ENCODE measurements at regions not wholly inside any gene's neighbourhood (a gene's known extent, or its start where the extent isn't known, plus 50 kb on each side); places are given as distances from the start of the nearest gene placed in this dataset.

DNA sequence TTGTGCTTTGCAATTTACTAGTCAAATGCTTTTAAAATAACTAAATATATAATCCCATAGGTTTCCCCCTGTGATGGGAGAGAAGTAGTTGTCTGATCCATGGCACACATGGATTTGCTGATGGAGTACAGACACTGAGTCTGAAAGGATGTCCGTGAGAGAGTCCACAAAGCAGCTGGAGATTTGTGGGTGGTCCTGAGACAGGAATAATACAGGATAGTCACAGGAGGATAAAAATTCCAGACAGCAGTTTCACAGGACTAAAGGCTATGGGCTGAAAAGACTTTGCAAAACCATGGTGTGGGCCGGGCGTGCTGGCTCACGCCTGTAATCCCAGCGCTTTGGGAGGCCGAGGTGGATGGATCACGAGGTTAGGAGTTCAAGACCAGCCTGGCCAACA is 58.7 kb upstream of the ZFR start:
- DNase-seq, result no peak

DNA sequence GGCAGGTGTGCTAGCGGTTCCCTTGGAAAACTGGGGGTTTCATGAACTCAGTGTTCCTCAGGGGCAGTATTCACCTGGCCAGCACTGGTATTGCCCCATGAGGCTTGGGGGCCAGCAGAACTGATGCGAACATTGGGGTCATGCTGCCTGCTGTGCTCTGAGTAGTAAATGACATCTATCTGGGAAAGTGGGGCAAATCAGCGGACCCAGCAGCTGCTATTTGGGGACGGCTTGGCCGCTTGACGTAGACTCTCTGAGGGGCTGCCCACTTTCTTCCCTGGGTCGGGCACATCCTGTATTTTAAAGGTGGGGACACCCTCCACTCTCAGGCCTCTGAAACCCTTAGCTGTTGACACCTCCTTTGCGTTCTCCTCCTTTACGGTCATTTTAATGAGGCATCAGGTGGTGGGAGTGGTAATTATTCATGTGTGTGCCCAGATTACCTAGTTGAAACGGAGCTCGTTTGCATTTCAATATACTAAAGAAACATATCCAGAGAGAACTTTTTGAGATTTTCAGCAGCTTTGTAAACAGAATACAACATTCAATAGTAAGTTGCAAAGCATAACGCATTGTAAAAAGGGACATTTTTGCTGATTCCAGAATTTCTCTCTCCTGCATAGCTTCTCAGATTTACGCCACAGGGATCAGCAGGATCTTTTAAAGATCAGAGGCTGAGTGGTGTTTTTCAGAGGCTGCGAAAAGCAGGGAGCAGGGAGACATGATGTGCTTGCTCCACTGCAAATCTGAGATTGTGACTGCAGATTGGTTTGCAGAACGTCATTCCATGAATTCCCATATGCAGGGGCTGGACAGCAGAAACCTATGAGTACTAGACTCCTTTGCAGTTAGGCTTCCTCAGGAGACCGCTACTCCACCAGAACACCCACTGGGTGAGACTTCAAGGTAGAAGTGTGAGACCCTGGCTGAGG is 56.8 kb upstream of the ZFR start:
- DNase-seq, result no peak

DNA sequence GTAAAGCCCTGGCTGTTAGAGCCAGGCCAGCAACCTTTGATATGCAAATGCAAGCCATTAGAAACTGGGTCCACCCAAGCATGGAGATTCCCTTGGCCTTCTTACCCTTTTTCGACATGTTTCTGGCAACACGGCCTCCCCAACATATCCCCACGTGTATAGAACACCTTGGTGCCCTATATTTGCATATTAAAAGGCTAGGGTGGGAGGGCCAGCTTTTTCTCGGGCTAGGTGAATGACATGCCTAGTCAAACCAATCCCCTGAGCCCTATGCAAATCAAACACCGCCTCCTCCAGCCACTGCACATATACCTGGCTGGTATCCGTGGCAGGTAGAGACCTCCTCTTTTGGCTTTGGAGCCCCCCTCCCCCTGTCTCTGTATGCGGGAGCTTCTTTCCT is 55.6 kb upstream of the ZFR start:
- no peak for DNase-seq

DNA sequence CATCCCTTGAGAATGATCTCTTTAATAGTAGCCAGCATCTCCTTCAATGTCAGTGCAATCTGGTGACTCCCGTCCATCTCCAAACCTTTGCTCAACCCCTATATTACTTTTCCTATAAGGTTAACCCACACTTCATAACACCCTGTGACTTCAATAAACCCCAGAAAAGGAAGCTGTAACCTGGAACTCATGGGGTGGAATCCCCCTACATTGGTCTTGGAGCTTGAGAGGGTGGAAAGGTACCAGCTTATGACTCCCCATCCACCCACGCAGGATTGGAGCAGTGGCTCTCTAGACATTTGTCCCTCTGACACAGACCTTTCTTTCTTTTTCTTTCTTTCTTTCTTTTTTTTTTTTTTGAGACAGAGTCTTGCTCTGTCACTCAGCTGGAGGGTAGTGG is 54.7 kb upstream of the ZFR start:
- no peak for DNase-seq

DNA sequence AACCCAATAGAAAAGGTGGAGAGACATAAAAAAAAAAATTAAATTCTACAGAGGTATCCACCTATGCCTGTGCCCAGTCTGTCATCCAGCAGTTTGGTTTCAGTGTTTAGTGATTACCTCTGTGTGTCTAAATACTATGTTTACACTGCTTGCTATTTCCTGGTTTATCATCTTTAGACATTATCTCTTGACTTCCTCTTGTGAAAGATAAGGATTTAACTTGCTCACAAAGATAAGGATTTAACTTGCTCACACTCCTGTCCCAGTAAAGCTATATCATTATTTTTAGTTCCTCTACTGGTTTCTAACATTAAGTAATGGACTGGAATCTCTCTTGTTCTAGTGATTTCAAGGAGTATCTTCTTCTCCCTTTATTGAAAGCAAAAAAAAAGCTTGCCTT is 53.9 kb upstream of the ZFR start:
- DNase-seq, result no peak

DNA sequence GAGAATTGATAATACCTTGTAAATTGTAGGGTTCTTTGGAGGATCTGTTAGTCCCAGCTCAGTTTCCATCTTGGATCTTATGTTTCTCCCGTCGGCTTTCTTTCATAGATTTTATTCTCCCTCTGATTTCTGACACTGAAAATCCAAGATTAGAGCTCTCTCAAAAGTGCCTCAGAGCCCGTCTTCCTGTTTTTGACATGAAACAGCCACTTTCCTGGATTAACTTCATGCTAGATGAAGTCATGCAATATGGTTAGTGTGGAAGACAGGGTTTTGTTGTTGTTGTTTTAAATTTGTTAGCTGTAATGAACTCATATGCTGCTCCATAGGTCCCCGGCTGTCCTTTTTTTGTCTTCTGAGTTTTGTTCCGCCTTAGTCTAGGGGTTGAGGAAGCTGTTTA is 51.6 kb upstream of the ZFR start:
- no peak for DNase-seq

DNA sequence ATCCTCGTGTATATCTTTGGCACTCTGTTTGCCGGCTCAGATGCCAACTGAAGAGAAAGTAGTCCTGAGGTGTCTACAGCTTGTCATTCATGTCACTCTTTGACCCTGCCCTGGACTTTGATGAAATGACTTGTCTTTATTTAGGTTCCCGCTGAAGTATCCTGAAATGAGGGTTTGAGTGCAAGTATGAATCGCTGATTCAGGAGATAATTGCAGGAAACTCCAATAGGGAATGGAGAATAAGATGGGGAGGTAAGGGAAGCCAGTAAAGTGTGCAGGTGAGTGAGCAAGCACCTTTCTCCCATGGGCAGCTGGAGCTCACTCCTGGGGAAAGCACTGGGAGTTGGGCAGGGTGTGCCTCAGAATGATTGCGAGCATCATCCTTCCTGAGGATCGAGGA is 50.3 kb upstream of the ZFR start:
- DNase-seq, result no peak

All from dermis blood vessel endothelial cell (primary cell).